Stimulated activated CD4-positive, alpha-beta T cell treated with anti-CD3 and anti-CD28 coated beads, Interleukin-1b, Interleukin-23, amount 100 ng/mL, for 48 hours (primary cell): ENCODE measurements at regions not wholly inside any gene's neighbourhood (a gene's known extent, or its start where the extent isn't known, plus 50 kb on each side); places are given as distances from the start of the nearest gene placed in this dataset.

Experiments used
- DNase-seq: peaks from one replicate; pipeline ENCODE4 v3.0.0-alpha.2; 2020

DNA sequence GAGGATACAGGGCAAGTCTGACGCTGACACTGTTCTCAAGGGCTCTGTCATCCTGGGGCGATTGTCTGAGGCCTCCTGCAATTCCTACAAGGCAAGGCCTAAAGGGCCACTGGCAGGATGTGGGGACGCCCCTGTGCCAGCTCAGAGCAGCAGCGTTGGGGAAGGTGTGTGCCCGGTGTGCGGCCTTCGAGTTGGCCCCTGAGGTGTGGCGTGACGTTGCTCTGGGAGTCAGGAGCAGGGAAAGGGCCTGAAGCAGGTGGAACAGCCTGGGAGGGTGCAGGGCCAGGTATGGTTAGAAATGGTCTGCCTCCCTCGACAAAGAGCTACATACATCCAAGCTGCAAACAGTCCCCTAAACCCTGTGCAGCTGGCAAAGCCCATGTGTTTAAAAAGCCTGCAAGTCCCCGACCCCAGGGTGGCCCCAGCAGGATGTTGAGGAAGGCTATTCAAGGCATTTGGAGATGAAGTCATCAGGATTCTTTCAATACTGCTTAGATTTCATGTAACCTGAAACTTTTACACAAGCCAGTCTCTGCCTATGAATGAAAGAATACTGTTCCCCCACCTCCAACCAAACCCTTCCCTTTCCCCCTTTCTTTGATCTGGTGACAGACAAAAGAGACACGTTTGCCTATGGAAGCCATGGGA is 142.5 kb upstream of the TNS3 start:
- DNase-seq: no peak

DNA sequence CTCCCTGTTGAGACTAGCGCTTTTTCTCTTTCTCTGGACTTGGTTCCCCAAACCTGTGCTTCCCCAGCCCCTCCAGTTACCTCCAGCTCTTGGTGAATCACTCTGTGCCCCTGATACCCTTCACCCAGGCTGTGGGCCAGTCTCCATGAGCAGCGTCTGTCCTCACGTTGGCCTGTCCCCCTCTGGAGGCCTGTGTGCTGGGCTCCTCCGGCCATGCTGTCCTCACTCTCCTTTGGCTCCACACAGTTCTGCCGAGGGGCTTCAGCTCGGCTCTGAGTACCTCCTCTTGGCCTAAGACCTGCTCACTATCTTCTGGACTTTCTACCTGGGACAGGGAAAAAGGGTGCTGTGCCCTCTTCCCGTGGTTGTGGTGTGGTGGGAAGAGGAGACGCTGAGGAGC is 140.2 kb upstream of the TNS3 start:
- DNase-seq: no peak

DNA sequence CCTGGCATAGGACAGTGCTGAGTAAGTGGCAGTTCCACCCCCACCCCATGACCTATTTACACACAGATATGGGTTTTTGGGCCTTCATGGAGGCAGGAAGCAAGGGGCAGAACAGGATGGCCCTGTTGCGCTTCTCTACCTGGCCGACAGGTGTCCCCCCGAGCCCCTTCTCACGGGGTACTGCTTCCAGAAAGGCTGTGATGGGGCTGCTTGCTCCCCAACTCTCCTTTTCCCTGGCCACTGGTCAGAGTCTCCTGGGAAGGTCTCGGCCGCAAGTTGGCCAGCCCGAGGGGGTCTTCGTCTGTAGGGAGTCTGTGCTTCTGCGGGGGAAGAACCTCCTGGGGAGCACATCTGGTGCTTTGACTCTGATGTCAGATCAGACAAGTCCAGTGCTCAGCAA is 139.8 kb upstream of the TNS3 start:
- DNase-seq: no peak

DNA sequence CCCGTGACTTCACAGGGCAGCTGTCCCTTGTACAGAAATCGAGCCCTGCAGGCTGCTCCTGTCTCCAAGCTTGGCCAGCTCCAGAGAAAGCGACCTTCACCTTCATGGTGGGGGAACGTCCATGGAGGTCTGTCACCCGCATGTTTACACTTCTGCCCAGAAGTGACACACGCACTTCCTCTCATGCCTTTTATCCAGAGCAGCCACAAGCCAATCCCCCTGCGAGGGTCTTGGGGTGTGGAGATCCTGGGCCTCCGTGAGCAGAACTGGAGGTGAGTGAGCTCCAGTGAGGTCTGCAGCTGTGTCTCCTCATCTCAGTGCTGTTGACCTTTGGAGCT is 139.0 kb upstream of the TNS3 start:
- no peak for DNase-seq

DNA sequence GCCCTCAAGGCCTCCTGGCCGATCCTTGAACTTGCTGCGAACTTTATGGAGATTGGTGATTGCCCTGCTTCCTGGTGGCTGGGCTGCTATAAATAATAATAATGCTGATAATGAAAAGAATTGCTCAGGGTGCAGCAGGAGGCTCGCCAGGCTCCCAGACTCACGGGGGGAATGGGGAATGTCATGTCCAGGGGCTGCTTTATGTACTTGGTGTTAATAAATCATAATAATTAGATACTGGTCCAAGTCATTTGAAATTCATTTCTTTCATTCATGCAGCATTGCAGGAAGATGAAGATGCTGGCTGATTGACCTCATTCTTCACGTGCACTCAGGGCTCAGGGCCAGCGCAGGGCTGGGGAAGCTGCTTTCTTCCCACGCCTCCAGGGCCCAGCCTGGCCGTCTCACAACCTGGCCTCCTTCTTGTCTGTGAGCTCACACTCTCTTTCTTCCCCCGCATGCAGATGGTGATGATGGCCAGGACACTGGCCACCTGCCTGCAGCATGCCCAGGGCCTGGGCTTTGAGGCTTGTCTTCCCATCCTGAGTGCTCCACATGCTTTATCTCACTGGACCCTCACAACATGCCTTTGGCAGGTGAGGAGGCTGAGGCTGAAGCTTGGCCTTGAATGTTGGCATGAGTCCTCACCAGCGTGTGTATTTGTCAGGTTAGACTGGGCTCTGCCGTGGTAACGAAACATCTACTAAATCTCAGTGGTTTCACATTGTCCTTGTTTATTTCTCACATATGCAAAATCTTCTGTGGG is 138.4 kb upstream of the TNS3 start:
- DNase-seq: no peak

DNA sequence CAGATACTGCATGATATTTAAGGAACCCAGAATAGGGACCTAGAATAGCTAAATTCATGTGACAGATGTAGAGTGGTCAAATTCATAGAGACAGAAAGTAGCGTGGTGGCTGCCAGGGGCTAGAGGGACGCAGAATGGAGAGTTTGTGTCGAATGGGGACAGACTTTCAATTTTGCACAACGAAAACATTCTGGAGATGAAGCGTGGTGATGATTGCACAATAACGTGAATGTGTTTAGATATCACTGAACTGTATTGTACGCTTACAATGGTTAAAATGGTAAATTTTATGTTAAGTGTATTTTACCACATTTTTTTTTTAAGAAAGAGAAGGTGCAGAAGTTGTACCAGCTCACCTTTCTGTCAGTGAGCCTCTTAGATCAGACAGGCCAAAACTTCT is 137.8 kb upstream of the TNS3 start:
- DNase-seq: no peak

DNA sequence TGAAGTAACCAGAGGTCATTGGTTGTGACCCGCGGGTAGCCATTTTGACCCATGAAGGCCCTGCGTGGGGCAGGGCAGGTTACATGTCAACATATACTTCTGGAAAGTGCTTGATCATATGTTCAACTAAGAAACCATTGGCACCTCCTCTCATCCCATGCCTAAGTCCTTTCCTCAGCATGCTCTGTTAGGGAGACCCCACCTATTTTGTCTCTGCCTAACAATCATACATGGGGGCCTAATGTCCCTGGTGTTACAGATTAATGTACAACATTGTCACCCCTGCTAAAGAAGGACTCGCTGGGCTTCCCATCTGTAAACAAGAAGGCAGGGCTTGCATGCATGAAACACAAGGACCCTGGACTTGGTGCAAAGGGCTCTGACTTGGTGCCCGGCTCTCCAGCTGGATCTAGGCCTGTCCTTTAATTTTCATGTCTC is 133.7 kb upstream of the TNS3 start:
- no peak for DNase-seq

DNA sequence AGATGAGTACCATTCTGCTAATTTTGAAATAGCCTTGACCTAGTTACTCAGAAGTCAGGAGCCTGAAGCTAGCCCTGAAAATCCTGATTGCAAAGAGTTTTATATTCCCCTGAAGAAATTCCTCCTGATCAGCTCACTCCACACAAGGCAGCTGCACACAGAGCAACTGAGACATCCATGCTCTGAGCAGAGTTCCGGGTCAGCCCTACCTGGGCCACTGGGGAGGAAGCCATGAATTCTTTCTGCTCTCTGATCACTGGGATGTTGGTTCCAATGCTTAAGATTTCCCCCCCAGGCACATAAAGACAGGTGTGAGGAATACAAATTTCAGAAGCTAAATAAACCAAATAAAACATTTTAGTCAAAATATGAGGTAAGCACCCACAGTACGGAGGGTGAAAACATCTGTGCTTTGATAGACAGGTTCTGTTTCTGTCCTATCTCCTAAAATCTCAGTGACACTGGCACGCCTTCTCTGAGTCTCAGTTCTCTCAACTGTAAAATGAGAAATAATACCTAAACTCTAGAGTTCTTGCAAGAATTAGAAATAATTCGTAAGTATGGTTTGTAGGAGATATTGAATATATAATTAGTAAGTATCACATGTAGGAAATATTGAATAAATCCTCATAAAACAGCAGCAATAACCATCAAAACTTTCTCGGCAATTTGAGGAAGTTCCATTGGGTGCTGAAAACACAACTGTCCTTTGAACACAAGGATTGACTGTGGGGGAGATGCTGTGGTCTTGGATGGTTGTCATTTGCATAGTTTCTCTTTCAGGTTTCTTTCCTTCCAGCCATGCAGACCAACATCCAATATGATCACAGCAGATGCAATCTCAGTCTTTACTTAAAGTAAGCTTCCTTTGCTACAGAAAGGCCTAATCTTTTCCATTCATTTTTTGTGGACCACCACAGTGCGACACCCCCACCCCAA is 133.0 kb upstream of the TNS3 start:
- no peak for DNase-seq

DNA sequence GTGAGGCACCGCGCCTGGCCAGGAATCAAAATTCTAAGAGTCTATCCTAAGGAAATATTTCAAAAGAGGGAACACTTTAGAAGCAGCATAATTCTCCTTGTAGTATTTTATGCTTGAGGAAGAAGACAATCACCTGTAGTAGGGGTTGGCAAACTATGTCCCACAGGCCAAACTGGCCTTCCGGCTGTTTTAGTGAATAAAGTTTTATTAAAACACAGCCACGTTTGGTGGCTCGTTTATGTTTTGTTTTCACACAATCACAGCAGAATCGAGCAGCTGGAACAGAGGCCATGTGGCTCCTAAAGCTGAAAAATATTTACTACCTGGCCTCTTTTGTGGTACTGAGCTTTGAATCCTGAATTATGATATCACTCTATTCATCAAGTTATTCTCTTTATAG is 131.7 kb upstream of the TNS3 start:
- no peak for DNase-seq

DNA sequence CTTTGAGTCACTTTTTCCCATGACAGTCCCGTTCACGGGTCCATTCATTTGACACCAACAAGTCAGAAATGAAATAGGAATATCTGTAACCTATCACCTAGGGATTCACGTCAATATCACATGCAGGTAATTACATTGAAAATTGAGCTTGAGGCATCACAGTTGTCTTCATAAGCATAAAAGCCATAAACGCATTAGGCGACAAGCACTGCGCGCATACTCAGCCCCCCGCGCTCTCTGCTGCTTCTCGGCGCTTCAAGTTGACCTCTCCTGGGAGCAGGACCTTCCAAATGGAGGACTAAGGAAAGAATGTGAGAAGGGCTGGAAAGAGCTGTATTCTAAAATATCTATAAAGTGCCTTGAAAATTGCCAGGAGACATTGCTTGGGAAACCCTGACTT is 130.5 kb upstream of the TNS3 start:
- DNase-seq: no peak

DNA sequence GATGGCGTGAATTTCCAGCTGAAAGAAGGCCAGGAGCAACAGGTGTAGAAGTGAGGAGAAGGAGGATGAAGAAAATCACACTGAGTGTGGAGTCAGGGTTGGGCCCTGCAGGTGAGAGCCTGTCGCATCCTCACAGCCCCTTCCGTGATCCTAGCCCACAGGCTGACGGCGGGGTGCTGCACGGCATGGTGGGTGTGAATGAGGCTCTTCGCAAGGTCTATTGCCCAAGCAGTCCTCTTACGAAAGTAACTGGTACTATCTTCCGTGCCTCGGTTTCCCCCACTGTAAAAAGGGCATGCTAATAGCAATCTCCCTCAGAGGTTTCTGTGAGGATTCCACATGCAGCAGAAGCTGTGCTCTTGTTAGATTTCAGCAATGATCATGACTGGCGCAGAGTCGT is 129.9 kb upstream of the TNS3 start:
- DNase-seq: no peak

DNA sequence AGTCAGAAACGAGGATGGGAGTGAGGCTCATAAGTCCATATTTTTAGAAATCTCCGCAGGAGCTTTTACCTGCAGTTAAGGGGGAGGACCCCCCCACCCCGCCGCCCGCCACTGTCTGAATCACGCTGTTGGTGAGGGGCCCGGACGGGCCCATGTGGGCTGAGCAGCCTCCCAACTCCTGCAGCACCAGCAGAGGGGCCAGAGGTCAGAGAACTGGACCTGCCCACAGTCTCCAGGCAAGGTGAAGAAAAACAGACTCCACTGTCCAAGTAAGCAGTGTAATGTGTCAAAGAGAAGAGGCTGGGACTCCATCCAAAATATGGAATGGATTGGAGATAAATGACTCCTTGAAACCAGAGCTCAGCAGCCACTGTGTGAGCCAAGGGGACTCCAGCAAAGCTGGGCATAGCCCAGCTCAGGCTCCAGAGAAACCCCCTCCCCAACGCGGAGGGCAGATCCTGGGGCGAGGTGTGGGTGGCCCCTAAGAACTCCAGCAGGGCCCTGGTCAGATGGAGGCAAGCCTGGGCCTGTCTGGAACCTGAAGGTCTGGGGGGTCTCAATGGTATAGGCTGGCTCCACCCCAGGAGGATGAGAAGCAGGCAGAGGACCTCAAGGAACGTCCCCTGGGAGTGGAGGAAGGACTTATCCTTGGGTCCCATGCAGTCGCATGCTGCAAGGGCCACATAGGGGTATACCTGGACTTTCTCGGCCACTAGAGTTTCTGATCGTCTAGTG is 128.5 kb upstream of the TNS3 start:
- no peak for DNase-seq

DNA sequence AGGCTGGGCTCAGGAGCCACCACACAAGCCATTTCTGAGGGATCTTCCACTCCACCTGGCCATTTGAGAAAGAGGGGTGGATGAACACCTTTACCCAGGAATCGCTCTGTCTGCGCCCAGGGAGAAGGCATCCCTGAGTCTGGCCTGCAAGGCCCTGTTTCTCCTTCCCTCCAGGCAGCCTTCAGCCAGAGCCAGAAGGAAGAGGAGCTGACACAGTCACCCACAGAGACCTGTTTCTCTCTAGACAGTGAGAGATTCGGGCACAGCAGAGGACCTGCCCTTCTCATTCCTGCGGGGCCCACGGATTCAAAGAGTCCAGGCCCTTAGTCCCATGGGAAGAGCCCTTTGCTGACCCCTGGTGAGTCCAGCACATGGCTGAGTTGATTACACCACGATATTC is 127.5 kb upstream of the TNS3 start:
- DNase-seq: no peak

DNA sequence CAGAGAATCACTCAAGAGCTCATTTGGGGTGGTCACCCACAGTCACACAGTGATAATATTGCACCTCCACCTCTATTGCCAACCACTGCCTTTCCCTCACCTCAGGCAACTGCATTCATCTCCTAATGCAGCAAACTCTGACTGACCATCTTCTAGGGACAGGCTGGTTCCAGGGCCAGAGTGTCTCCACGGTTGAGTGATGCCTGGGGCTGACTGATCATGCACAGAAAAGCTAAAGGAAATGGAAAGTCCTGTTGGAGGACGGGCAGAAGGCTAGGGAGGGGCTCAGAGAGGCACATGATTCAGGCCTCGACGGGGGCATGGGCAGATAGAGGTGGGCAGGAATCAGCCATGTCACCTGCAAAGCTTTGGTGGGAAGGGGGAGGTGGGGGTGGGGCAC is 127.1 kb upstream of the TNS3 start:
- DNase-seq: no peak

DNA sequence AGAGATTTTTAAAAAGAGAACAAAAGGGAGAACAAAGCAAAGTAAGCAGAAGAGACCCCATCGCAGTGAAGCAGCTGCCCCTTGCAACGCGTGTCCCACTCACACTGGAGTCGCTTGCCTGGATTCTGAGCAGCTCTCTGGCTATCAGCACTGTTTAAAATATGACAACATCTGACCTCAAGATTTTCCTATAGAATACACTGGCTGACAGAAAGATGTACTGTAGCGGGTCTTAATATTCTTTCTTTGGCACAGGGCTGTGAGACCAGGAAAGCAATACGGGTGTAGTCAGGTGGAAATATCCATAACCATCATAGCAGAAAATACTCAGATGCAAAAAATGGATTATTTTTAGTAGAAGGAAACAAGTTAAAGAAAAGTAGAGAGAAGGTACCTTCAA is 125.7 kb upstream of the TNS3 start:
- no peak for DNase-seq

DNA sequence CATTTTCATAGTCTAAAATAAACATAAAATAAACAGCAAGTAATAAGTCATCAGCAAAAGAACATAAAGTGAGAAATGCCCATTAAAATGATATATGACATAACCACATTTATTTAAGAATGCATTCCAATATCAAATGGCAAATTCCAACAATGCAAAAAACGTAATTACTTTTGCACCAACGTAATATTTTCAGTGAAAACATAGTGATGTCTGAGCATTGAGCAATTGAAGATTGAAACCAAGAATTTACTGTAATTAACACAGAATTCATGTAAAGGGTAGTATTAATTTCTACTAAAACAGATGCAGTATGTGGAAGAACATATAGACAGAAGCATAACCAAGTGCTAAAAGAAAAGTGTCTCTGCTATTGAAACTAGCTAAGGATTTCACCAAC is 123.0 kb upstream of the TNS3 start:
- DNase-seq: no peak

DNA sequence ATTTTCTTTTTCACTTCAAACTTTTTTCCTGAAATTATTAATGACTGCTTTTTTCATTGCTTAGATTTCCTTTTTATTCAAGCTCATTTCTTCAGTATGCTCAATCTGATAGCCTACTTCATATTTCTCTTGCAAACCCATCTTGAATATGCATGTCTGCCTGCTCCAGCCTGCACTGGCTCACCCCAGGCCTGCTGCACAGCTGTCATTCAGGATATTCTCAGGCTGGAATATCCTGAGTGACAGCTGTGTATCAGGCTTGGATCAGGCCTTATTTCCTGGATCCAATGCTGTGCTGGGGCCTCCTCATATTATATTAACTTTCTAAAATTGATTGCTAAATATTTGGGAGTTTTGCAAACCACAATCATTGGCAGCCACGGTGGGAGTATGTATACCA is 120.2 kb upstream of the TNS3 start:
- DNase-seq: no peak

DNA sequence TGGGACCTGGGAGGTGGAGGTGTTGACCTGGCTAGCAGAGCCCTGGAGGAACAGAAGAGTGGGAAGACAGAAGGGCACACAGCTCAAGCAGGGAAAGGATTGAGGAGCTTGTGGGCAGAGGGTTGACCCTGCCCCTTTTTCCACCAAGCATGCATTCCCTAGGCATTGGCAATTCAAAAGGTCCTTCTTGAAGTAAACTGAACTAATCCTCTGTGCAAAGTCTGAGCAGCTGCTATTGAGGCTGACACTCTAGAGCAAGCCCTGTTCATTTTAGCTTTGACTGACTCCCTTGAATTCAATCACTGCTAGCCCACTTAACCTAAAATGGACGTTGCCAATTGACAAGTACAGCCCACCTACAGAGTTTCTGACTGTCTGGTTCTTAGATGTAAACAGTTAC is 116.5 kb upstream of the TNS3 start:
- no peak for DNase-seq

DNA sequence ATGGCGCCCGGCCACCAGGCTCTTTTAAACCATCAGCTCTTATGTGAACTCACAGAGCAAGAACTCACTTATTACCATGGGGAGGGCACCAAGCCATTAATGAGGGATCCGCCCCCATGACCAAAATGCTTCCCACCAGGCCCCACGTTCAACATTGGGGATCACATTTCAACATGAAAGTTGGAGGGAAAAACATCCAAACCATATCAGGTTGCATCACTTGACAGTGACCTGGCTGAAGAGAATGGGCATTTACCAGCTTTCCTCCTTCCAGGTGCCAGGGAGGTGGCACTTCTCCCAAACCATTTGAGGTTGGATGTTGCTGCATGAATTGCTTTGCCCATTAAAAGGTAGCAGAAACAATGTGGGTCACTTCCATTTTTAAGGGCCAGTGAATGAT is 115.6 kb upstream of the TNS3 start:
- no peak for DNase-seq

DNA sequence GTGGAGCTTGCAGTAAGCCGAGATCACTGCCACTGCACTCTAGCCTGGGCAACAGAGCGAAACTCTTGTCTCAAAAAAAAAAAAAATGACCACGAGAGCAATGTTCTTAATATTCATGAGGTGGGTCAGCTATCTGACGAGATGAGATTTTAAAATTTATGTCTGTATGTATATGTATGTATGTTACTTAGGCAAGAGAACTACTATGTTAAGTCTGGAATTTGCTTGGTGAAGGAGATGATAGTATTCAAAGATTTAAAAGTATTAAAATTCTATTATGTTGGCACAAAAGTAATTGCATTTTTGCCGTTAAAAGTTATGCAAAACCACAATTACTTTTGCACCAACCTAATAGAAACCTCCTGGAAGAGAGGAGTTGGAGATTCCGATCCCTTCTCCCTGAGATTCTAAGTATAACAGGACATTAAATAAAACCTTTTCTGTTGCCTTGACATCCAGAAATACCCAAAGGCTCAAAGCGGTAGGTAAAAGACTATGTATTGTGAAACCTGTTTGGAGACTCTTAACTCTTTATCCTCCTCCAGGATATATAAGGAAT is 114.3 kb upstream of the TNS3 start:
- no peak for DNase-seq

DNA sequence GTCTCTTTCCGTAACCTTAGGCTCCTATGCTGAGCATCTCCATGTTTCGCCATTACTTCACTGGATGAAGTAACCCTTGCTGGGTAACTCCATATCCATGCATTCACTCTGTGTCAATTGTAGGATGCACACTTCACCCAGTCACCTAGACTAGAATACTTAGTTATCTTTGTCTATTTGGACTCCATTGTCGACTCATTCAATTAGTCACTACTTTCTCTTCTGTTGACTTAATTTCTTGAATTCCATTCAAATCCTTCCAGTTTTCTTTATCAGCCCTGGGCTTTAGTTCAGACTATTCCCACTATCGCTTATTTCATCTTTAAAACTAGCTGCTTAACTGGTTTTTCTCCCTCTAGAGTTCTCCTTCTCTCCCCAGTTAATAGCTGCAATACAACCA is 111.3 kb upstream of the TNS3 start:
- no peak for DNase-seq

DNA sequence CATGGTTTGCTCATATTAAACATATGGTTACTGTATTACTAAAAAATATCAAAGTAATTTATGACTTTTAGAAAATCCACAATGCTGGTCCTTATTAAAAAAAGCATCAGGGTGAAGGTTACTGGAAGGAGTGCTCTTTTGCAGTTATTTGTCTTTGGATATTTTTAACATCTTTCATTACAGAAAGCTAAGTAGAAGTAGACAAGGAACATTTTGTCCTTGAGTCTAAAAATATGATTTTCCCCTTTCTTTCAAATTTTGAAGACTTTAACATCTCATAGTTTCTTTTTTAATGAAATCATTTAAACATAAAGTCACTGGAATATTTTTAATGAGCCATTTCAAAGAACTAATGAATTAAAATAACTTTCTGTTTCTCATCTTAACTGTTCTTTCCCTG is 110.1 kb upstream of the TNS3 start:
- no peak for DNase-seq
